GM19240 (cell line): ENCODE measurements at regions not wholly inside any gene's neighbourhood (a gene's known extent, or its start where the extent isn't known, plus 50 kb on each side); places are given as distances from the start of the nearest gene placed in this dataset.
"Not testable (repeated sequence)": the region's sequence is repeated elsewhere in the genome, so short reads cannot be mapped to it uniquely, and the experiment has no call there.

ENCODE experiments used
- DNase-seq: peaks from one replicate; pipeline ENCODE4 v3.0.0; 2011; ENCODE audit warnings: low spot score; ENCODE audit not compliant: insufficient read length

GRCh38 chr11:87659807-87660206, 515.4 kb downstream of the RAB38 start:
- DNase-seq: no peak

DNA sequence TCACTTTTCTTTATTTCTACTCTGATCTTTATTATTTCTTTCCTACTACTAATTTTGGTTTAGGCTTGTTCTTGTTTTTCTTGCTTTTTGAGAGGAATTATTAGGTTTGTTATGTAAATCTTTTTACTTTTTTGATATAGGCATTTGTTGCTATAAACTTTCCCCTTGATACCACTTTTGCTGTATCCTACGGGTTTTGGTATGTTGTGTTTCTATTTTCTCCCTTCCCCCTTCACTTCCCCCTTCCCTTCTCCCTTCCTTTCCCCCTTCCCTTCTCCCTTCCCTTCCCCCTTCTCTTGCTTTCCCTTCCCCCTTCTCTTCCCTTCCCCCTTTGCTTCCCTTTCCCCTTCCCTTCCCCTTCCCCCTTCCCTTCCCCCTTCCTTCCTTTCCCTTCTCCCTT, 529.6 kb downstream of the RAB38 start:
- no peak for DNase-seq

DNA sequence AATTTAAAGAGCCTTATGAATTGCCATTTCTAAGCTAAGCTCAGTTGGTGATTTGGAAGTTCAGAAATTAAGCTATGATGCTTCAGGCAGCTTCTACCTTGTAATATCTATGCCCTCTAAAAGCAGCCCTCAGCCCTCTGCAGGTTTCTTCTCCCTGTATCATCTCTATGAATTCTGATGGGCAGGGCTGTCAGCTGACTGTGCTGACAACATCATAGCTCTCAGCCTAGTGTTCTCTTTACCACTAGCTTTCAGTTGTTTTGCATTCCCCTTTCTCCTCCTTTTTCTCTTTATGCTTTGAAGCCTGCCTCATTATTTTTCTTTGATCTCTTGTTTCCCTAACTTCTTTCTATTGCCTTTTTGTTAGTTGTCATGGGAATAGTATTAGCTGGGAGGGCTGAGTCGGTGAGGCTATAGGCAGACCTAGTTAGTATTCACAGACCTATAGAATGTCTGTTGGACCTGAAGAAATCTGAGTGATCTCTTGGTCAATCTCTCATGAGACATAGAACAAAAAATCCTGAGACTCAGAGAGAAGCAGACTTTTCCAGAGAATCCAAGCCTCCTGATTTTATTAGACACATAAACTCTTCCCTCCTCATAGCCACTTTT, 535.4 kb downstream of the RAB38 start:
- DNase-seq: no peak

DNA sequence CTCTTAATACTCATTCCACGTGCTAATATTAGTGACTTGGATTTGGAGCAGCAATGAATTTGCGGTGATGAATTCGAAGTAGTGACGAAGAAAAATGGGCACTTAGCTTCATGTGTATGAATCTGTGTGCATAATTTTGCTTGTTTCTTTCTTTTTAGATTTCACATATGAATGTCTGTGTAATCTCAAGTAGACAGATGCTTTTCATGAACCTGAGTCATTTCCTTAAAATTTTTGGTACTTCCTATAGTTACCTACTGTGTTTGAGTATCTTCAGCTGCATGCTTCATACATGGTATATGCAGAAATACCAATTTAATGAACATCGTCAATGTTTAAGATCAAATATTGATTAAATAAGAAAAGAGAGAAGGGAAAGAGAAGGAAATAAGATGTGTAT, 540.2 kb downstream of the RAB38 start:
- no peak for DNase-seq

DNA sequence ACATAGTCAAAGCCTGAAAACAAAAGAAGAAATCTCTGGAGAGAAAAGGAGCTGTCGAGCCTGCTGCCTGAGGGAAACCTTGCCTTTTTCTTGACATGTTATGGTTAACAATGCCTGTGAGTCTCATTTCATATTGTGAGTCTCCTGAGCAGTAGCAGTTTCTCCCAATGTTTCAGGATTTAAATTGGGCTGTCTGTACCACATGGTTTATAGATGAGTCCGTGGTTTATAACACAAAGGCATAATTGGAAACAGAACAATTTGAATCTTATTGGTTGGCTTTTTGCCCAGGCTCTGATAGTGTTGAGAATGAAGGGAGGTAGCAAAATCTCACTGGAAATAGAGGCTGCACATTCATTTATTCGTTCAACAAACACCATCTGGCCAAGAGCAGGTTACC, 540.9 kb downstream of the RAB38 start:
- no peak for DNase-seq

DNA sequence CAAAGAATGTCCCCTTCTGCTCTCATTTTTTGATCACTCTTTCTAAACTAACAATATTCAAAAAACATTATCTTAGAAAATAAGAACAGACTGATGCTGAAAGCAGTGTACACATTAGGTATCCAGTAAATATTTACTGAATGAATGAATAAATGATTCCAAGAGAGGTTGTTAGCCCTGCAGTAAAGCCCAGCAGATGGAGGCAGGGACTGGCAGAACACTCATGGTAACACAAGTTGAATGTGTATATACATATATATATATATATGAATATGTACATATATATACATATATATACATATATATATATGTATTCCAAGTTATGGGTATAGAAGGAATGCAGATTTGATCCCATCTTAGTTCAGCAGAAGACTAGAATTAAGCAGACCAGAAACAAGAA, 546.3 kb downstream of the RAB38 start:
- DNase-seq: no peak

DNA sequence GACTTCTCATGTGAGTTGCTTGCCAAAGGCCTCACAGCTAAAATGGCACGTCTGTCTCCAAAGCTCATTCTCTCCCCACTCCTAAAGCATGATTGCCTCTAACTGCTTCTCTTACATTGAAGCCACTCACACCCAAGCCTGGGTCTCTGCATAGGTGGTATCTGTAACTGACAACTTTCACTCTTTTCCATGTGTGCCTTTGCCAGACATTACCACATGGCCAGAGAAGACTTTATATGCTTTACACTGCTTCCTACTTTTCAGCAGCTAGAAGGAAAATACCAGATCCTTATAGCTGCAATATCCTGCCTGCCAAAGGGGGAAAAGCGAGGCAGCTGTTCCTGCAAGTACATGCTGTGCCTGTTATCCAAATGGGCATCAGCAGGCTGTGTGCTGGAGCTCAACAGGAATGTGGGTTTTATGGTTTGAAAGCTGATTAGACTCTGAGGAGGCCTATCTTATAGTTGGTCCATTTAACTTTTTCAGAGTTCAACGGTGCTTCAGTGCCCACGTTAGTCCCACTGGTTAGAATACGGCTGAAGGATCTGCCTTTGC, 547.1 kb downstream of the RAB38 start:
- DNase-seq: no peak

DNA sequence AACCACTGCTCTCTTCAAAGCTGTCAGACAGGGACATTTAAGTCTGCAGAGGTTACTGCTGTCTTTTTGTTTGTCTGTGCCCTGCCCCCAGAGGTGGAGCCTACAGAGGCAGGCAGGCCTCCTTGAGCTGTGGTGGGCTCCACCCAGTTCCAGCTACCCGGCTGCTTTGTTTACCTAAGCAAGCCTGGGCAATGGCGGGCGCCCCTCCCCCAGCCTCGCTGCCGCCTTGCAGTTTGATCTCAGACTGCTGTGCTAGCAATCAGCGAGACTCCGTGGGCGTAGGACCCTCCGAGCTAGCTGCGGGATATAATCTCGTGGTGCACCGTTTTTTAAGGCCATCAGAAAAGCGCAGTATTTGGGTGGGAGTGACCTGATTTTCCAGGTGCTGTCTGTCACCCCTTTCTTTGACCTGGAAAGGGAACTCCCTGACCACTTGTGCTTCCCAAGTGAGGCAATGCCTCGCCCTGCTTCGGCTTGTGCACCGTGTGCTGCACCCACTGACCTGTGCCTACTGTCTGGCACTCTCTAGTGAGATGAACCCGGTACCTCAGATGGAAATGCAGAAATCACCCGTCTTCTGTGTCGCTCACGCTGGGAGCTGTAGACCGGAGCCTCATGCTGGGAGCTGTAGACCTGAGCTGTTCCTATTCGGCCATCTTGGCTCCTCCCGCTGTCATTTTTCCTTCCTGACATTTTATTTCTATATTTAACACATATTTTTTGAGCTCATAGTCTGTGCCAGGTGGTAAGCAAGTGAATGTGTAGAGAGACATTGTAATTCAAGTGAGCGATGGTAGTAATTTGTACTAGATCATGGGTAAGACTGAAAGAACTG, 551.5 kb downstream of the RAB38 start:
- DNase-seq: not testable (repeated sequence)

GRCh38 chr11:87616511-87616910, 558.7 kb downstream of the RAB38 start:
- DNase-seq: no peak

- DNase-seq: no peak
Observed at GRCh38 chr11:87604350-87604749, 566.6 kb downstream of the TMEM135 start.

GRCh38 chr11:87603887-87604286, 566.2 kb downstream of the TMEM135 start:
- no peak for DNase-seq

- DNase-seq: no peak
Observed at GRCh38 chr11:87602776-87603175, 565.0 kb downstream of the TMEM135 start.

DNA sequence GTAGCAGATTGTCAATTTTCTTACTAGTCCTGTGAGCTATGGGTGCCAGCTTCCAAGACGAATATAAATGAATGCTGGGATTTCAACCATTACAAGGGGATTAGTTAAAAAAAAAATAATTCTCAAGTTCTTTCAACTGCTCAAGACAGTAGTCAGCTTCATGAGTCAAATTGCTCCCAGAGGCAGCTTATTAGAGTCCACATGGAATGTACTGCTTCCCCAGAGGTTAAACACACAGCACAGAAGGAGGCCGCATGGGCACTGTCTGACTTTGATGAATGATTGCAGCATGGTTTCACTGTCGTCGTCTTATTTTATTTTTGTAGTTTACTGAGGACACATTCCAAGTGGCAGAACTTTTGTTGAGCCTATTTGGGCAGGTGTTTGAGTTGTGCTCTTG, 563.2 kb downstream of the TMEM135 start:
- no peak for DNase-seq

- no peak for DNase-seq
Observed at GRCh38 chr11:87597725-87598124, 560.0 kb downstream of the TMEM135 start.

DNA sequence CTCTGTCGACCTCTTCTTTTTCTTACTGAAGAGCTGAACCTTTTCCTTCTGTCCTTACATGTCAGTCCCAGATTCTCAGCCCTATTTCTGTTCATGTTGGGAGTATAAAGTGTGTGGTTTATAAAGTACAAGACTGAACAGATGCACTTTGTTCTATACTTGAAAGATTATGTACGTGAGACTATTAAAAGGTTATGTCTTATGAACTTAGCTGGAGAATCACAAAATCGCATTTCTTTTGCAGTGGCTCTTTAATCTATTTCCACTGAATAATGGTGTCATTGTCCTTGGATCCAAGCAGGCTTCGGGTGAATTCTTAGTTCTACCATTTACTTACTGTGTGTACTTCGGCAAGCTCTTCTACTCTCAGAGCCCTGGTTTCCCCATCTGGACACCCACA, 558.4 kb downstream of the TMEM135 start:
- DNase-seq: no peak

DNA sequence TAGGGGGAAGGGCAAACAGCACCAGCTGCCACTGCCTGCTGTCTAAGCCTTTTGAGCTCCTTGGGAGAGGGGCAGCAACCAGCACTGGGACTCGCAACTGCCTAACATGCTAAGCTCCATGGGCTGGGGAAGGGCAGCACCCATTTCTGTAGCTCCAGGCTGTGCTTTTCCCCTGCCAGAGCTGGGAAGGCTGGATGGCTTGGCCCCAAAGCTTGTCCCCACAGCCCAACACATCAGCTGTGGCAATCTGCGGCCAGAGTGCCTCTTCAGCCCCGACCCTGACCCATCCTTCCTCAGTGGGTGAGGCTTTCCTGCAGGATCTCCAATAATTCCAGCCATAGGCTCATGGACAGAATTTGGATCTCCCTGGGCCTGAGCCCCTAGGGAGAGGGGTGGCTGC, 551.3 kb downstream of the TMEM135 start:
- DNase-seq: no peak

GRCh38 chr11:87585613-87586012, 547.9 kb downstream of the TMEM135 start:
- DNase-seq: not testable (repeated sequence)

- DNase-seq: no peak
Observed at GRCh38 chr11:87583931-87584330, 546.2 kb downstream of the TMEM135 start.

- no peak for DNase-seq
Observed at GRCh38 chr11:87575088-87575487, 537.4 kb downstream of the TMEM135 start.

GRCh38 chr11:87574193-87574592, 536.5 kb downstream of the TMEM135 start:
- no peak for DNase-seq

- DNase-seq: no peak
Observed at GRCh38 chr11:87573708-87574107, 536.0 kb downstream of the TMEM135 start.

DNA sequence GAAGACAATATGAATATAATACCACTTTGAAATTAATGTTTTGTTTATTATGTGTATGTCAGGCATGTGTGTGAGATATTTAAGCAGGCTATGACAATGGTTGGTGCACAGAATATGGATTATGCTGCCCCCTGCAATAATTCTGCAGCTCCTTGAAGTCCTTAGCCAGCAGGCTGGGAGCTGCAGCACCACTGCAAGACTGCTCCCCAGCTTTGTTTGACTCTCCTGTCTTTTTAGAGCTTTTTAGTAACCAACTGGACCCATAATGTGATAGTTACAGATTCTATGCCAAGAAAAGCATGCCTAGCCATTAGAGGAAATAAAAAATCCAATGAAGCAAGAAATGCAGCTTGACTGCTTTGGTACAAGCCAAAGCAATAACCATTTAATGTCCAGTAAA, 535.1 kb downstream of the TMEM135 start:
- no peak for DNase-seq

DNA sequence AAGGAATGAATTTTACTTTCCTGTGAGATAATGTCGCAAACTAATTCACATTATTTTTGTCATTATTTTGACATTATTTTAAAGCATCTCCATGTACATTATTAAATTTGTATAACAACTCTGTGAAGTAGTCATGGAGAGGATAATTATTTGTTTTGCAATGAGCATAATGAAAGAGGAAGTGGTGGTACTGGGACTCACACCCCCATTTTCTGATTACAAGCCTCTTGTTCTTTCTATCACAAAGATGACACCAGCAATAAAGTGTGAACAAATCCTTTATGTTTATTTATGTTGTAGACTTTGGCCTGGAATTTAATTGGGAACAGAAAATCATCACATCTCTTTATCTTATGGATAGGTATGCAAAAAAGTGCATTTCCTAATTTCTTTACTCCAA, 522.6 kb downstream of the TMEM135 start:
- DNase-seq: no peak
